ENCODE measurements at regions not wholly inside any gene's neighbourhood (a gene's known extent, or its start where the extent isn't known, plus 50 kb on each side); places are given as distances from the start of the nearest gene placed in this dataset.
A peak's percentile ranks its signal among the peaks of the same experiment; 100 is the strongest.

DNA sequence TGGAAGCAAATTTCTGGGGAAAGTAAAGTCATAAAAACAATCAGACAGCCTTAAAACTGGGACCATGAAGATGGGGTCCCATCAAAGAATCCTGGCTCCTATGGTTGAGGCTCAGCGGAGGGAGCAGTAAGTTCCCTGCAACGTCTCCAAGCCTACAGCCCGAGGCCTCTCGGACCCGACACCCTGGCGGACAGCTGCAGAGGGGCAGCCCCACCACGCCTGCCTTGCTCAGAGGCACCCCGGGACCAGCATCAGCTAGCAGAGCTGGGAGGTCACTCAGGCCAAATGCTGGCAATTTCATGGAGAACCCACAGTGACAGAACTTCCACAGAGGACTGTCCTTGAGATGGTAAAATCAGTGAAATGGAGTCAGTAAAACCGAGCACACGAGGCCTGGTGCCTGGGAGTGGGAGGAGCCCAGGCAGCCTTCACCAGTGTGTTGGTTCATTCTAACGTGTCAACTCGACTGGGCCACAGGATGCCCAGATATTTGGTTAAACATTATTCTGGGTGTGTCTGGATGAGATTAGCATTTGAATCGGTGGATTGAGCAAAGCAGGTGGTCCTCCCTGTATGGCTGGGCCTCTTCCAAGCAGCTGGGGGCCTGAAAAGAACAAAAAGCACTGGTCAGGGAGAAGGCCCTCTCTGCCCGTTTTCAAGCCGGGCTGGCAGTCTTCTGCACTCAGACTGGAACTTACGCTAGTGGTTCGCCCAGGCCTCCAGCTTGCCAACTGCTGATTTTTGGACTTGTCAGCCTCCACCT is 96.2 kb upstream of the INSIG1 start:
- no peak for ATAC-seq (replicated peaks)
- no peak overlapping the region for H3K4me3 Mint-ChIP-seq
- peak overlapping the region; percentile 63 for H3K27ac Mint-ChIP-seq
- H3K4me1 Mint-ChIP-seq, result peaks cover 45 to 69% of the 10 kb centered on the region in 2 donors
- peaks cover 15 to 17% of the 10 kb centered on the region in 2 donors for H3K36me3 Mint-ChIP-seq
- DNase-seq, result no peak
- H3K9me3 Mint-ChIP-seq, result peaks cover 11 to 15% of the 10 kb centered on the region in 2 donors
- no peaks in the 10 kb centered on the region for H3K27me3 Mint-ChIP-seq

DNA sequence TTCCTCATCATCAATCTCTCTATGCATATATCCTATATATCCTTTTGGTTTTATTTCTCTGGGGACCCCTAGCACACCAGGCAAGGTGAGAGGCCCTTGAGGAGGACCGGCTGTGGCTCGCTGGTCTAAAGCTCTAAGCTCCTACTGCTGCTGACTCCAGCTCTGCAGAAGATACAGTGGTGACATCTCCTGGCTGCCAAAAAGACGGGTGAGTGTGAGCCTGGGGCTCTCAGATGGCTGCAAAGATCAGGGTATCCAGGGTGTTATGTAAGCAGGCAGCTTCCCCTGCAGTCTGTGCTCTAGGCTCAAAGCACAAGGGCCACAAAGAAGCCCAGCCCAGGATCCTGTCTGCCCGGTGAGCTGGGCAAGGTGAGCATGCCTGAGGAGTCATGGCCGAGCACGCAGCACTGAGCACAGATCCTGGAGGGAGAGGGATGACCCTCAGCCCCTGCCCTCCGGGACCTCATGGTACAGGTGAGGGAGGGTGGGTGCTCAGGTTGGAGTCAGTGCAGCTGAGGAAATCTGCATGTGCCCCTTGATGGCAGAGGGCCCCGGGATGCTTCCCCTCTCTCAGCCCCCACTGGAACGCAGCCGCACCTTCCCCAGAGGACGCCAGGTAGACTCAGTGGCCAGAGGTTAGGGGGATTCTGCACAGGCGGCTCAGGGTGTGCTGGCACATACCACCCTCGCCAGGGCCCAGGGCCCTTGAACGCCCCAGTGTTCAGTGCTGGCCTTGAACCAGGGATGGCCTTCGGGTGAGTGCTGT is 95.4 kb upstream of the INSIG1 start:
- ATAC-seq (replicated peaks) (no peak), DNase-seq (no peak)
- H3K27me3 Mint-ChIP-seq, result no peaks in the 10 kb centered on the region
- peaks cover 11 to 17% of the 10 kb centered on the region in 2 donors for H3K9me3 Mint-ChIP-seq
- peaks cover 16 to 21% of the 10 kb centered on the region in 2 donors for H3K36me3 Mint-ChIP-seq
- H3K4me3 Mint-ChIP-seq, result peak overlapping the region in 1 of 2 donors; percentile 57
- peak overlapping the region; percentile 88 for H3K27ac Mint-ChIP-seq
- peaks cover 52 to 76% of the 10 kb centered on the region in 2 donors for H3K4me1 Mint-ChIP-seq

DNA sequence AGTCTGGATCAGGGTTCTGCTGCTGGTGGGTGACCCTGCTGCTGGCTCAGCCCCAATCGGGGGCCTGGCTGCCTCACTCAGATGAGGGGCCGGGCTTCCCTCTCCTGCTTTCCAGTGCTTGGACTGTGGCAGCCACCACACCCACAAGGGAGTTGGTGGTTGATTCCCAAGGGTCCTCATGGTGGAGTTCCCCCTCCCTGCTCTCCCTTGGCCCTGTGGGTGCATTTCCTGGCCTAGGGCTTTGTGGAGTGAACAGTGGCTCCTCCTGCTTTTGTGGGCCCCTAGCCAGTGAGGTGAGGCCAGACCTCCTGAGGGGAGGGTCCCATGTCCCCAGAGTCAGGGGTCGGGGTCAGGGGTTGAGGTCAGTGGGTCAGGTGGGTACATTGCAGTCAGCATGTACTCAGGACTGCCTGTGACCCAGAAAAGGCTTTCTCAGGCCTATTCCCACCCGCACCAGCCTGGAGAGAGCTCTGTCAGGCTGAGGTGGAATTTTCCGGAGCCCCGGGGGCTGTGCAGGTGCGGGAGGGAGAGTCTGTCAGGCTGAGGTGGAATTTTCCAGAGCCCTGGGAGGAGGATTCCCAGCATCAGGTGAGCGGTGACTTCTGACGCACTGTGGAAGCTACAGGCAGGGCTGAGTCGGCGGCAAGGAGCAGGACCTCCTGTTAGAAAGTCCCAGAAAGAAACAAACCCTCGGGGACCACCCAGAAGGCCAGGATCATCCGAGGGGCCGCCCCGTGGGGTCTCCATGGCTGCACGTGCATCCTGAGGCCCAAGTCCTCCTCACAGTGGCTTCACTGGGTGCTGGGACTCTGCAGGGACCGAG is 94.4 kb upstream of the INSIG1 start:
- peak; percentile 47 for DNase-seq
- peaks cover 18 to 27% of the 10 kb centered on the region in 2 donors for H3K9me3 Mint-ChIP-seq
- peaks cover 61 to 84% of the 10 kb centered on the region in 2 donors for H3K4me1 Mint-ChIP-seq
- H3K27ac Mint-ChIP-seq, result peak overlapping the region; percentile 88
- ATAC-seq (replicated peaks), result no peak
- H3K27me3 Mint-ChIP-seq, result no peaks in the 10 kb centered on the region
- H3K4me3 Mint-ChIP-seq, result no peak overlapping the region
- peaks cover 21 to 31% of the 10 kb centered on the region in 2 donors for H3K36me3 Mint-ChIP-seq

GRCh38 chr7:155203882-155204691 is 93.6 kb upstream of the INSIG1 start:
- Mint-ChIP-seq H3K4me3 (no peak overlapping the region), H3K27ac (peak overlapping the region; percentile 88), H3K27me3 (no peaks in the 10 kb centered on the region), H3K36me3 (peaks cover 21 to 38% of the 10 kb centered on the region in 2 donors), H3K4me1 (peaks cover 61 to 84% of the 10 kb centered on the region in 2 donors), H3K9me3 (peaks cover 18 to 34% of the 10 kb centered on the region in 2 donors)
- ATAC-seq (replicated peaks), result no peak
- no peak for DNase-seq

GRCh38 chr7:155204744-155205367 is 92.8 kb upstream of the INSIG1 start:
- Mint-ChIP-seq H3K36me3 (peaks cover 21 to 38% of the 10 kb centered on the region in 2 donors), H3K27ac (peak overlapping the region; percentile 98), H3K9me3 (peaks cover 18 to 34% of the 10 kb centered on the region in 2 donors), H3K4me3 (peak overlapping the region; percentile 82 to 83), H3K27me3 (no peaks in the 10 kb centered on the region), H3K4me1 (peaks cover 54 to 82% of the 10 kb centered on the region in 2 donors)
- DNase-seq (no peak), ATAC-seq (replicated peaks) (no peak)

GRCh38 chr7:155205368-155206317 is 92.0 kb upstream of the INSIG1 start:
- peaks cover 18 to 31% of the 10 kb centered on the region in 2 donors for H3K9me3 Mint-ChIP-seq
- ATAC-seq (replicated peaks) (peak; percentile 86), DNase-seq (peak; percentile 92)
- peak overlapping the region; percentile 98 for H3K27ac Mint-ChIP-seq
- H3K4me1 Mint-ChIP-seq, result peaks cover 50 to 76% of the 10 kb centered on the region in 2 donors
- H3K36me3 Mint-ChIP-seq, result peaks cover 21 to 35% of the 10 kb centered on the region in 2 donors
- H3K27me3 Mint-ChIP-seq, result no peaks in the 10 kb centered on the region
- H3K4me3 Mint-ChIP-seq, result peak overlapping the region; percentile 82 to 83

DNA sequence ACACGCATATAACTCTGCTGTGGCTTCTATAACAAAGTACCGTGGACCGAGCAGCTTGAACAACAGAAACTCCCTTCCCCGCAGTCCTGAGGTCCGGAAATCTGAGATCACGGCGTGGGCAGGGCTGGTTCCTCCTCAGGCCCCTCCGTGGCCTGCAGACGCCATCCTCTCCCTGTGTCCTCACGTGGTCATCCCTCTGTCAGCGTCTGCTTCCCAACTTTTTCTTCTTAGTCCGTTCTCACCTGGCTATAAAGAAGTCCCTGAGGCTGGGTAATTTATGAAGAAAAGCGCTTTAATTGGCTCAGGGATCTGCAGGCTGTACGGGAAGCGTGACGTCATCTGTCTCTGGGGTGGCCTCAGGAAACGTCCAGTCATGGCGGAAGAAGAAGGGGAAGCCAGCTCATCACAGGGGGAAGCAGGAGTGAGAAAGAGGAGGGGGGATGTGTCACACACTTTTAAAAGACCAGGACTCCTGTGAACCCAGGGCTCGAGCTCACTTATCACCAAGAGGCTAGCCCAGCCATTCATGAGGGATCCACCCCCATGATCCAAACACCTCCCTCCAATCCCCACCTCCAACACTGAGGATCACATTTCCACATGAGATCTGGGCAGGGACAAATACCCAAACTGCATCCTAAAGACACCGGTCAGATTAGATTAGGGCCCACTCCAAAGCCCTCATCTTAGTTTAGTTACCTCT is 91.2 kb upstream of the INSIG1 start:
- peak; percentile 57 to 61 for ATAC-seq (replicated peaks)
- H3K9me3 Mint-ChIP-seq, result peaks cover 18 to 31% of the 10 kb centered on the region in 2 donors
- peaks cover 50 to 76% of the 10 kb centered on the region in 2 donors for H3K4me1 Mint-ChIP-seq
- H3K27me3 Mint-ChIP-seq, result no peaks in the 10 kb centered on the region
- peaks cover 21 to 35% of the 10 kb centered on the region in 2 donors for H3K36me3 Mint-ChIP-seq
- H3K27ac Mint-ChIP-seq, result peak overlapping the region; percentile 98
- peak; percentile 80 for DNase-seq
- H3K4me3 Mint-ChIP-seq, result peak overlapping the region; percentile 82 to 83

- H3K27ac Mint-ChIP-seq, result peak overlapping the region; percentile 98
- ATAC-seq (replicated peaks), result no peak
- peaks cover 16 to 31% of the 10 kb centered on the region in 2 donors for H3K36me3 Mint-ChIP-seq
- peaks cover 47 to 68% of the 10 kb centered on the region in 2 donors for H3K4me1 Mint-ChIP-seq
- peak overlapping the region; percentile 23 to 46 for H3K4me3 Mint-ChIP-seq
- H3K27me3 Mint-ChIP-seq, result peaks cover 0 to 2% of the 10 kb centered on the region in 2 donors
- H3K9me3 Mint-ChIP-seq, result peaks cover 16 to 27% of the 10 kb centered on the region in 2 donors
- no peak for DNase-seq
Observed at GRCh38 chr7:155207326-155208002, 90.2 kb upstream of the INSIG1 start.

- Mint-ChIP-seq H3K36me3 (peaks cover 14 to 31% of the 10 kb centered on the region in 2 donors), H3K27ac (peak overlapping the region; percentile 52), H3K4me3 (peak overlapping the region in 1 of 2 donors; percentile 30), H3K4me1 (peaks cover 35 to 54% of the 10 kb centered on the region in 2 donors), H3K27me3 (peaks cover 5 to 12% of the 10 kb centered on the region in 2 donors), H3K9me3 (peaks cover 16 to 27% of the 10 kb centered on the region in 2 donors)
- ATAC-seq (replicated peaks) (no peak), DNase-seq (no peak)
Observed at GRCh38 chr7:155208681-155209477, 88.8 kb upstream of the INSIG1 start.

DNA sequence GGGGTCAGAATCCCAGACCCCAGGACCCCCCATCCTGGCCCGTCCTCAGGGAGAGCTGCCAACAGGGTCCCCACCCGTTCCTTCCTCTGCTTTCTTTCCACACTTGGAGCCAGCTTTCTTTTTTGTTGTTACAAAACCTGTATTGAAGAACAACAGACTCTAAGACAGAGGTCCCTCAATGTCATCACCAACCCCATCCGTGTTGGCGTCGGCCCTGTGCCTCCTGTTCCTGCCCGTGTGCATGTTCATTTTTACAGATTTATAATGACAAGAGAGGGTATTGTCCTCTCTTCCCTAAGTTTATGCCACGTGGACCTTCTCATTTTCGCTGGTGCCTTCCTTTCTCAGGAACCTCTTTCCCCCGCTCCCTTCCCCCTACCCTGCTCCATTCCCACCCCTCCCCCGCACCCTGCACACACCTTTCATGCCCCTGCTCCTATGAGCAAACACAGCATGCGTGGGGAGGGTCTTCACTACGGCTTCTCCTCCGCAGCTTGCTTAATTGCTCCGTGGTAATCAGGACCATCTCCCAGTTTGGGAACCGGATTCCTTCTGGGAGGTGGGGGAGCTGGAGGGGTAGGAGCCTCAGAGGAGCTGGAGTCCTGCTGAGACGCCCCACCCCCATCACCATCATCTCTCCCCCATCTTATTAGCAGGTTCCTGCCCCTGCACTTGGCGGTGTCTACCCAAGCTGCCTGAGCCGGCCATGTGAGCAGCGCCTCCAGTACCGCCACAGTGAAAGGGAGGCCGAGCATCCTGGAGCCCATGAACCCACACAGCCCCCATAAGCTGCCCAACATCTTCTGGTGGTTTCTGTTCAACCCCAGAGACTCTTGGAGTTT is 88.0 kb upstream of the INSIG1 start:
- Mint-ChIP-seq H3K27me3 (peaks cover 12 to 21% of the 10 kb centered on the region in 2 donors), H3K36me3 (peaks cover 14 to 31% of the 10 kb centered on the region in 2 donors), H3K27ac (no peak overlapping the region), H3K4me1 (peaks cover 38 to 48% of the 10 kb centered on the region in 2 donors), H3K4me3 (no peak overlapping the region), H3K9me3 (peaks cover 16 to 27% of the 10 kb centered on the region in 2 donors)
- DNase-seq, result no peak
- ATAC-seq (replicated peaks), result no peak
